ENCODE measurements at regions not wholly inside any gene's neighbourhood (a gene's known extent, or its start where the extent isn't known, plus 50 kb on each side); places are given as distances from the start of the nearest gene placed in this dataset.

GRCh38 chr3:126262227-126262626 lies 81.8 kb upstream of the ALDH1L1 start:
- no peak overlapping the region for H3K4me3 ChIP-seq (ENCODE audit: low read depth, low read length)
- TF ChIP-seq, protein P1, sequence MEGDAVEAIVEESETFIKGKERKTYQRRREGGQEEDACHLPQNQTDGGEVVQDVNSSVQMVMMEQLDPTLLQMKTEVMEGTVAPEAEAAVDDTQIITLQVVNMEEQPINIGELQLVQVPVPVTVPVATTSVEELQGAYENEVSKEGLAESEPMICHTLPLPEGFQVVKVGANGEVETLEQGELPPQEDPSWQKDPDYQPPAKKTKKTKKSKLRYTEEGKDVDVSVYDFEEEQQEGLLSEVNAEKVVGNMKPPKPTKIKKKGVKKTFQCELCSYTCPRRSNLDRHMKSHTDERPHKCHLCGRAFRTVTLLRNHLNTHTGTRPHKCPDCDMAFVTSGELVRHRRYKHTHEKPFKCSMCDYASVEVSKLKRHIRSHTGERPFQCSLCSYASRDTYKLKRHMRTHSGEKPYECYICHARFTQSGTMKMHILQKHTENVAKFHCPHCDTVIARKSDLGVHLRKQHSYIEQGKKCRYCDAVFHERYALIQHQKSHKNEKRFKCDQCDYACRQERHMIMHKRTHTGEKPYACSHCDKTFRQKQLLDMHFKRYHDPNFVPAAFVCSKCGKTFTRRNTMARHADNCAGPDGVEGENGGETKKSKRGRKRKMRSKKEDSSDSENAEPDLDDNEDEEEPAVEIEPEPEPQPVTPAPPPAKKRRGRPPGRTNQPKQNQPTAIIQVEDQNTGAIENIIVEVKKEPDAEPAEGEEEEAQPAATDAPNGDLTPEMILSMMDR (IDR thresholded peaks at IDR 0.05; ENCODE audit: insufficient read depth, low read depth, low read length): no peak
- no peak for DNase-seq (ENCODE audit: low read depth)

- H3K4me3 ChIP-seq (ENCODE audit: low read depth, low read length): no peak overlapping the region
- peak; percentile 92 for DNase-seq (ENCODE audit: low read depth)
- TF ChIP-seq, protein P1 (IDR thresholded peaks at IDR 0.05; ENCODE audit: insufficient read depth, low read depth, low read length): no peak
Measured at GRCh38 chr3:126261037-126261436, 80.7 kb upstream of the ALDH1L1 start.

DNA sequence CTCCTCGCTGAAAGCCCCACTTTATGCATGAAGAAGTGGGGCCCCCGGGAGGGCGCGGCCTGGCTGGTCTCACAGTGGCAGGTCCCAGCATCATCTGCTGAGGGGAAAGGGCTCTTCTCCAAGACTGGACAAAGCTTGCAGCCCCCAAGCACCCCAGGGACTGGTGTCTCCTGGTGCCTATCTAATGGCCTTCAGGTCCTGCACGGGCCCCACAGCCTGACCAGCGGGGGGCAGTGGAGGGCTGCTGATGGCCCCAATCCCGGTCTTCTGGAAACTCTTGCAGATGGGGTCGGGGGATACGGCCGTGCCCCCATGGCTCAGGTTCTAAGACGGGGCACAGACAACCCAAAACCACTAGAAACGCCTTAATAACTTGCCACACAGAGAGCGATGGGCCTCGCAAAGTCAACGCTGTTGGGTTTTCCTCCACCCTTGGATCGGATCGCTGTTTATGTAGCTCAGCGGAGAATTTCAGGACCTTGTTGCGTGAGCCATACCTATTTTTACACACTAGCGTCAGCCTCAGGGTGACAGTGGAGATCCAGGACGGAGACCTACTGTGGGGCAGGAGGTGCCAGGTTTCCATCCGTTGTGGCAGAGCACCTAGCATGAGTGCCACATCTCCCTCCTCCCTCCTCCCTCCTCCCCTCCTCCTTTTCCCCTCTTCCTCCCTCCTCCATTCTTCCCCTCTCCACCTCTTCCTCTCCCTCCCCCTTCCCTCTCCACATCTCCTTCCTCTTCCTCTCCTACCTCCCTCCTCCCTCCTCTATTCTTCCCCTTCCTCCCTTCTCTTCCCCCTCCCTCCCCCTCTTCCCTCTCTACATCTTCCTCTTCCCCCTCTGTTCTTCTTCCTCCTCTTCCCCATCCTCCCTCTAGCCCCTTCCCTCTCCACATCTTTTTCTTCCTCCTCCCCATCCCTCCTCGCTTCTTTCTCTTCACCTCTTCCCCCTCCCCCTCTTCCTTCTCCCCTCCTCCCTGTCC lies 79.3 kb upstream of the ALDH1L1 start:
- peak overlapping the region; percentile 15 for H3K4me3 ChIP-seq (ENCODE audit: low read depth, low read length)
- TF ChIP-seq, protein P1 (IDR thresholded peaks at IDR 0.05; ENCODE audit: insufficient read depth, low read depth, low read length): peak; percentile 83
- DNase-seq (ENCODE audit: low read depth): peak; percentile 59

DNA sequence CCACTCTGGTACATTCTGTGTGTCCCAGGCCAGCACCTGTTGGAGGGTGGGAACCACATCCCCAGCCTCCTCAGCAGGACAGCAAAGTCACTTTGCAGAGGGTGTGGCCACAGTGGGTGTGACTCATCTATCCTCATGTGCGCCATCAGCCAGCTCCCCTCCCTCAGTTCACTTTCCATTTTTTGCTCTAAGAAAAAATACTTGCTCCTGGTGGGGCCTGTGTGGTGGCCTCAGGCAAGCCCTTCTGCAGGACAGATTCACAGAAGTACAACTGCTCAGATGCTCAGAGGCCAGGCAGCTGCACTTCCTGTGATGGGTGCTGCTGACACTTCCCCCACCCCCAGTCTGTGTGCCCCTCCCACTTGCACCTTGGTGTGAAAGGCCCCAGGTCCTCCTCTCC lies 78.3 kb upstream of the ALDH1L1 start:
- TF ChIP-seq, protein P1 (IDR thresholded peaks at IDR 0.05; ENCODE audit: insufficient read depth, low read depth, low read length): no peak
- no peak for DNase-seq (ENCODE audit: low read depth)
- H3K4me3 ChIP-seq (ENCODE audit: low read depth, low read length): no peak overlapping the region

GRCh38 chr3:126257984-126258383 lies 77.6 kb upstream of the ALDH1L1 start:
- TF ChIP-seq, protein P1 (IDR thresholded peaks at IDR 0.05; ENCODE audit: insufficient read depth, low read depth, low read length): no peak
- DNase-seq (ENCODE audit: low read depth): no peak
- no peak overlapping the region for H3K4me3 ChIP-seq (ENCODE audit: low read depth, low read length)

DNA sequence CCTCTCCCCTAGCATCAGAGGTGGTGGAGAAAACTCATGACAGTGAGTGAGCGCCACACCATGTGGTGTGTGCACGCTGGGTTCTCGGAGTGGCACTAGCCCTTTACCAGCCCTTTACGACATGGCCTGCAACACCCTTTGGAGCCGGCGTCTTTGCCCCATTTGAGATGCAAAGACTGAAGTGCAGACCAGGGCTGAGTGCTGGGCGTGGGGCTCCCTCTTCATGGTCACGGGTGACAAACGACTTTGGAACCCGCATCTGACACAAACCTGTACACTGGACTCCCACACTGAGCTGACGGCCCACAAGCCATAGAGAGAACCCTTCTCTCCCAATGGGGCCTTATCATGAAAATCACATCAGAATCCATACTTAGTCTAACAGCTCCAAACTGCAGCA lies 76.8 kb upstream of the ALDH1L1 start:
- TF ChIP-seq, protein P1 (IDR thresholded peaks at IDR 0.05; ENCODE audit: insufficient read depth, low read depth, low read length): no peak
- no peak for DNase-seq (ENCODE audit: low read depth)
- no peak overlapping the region for H3K4me3 ChIP-seq (ENCODE audit: low read depth, low read length)
